Dendritic cell treated with granulocyte-macrophage colony-stimulating factor and Interleukin-4, amounts not matched to agents 40 ng/mL and 50 ng/mL, for 4 days (primary cell): ENCODE measurements at regions not wholly inside any gene's neighbourhood (a gene's known extent, or its start where the extent isn't known, plus 50 kb on each side); places are given as distances from the start of the nearest gene placed in this dataset.

Experiments
- H3K27ac Mint-ChIP-seq: one replicate; pipeline ENCODE4 v1.8.0; 2022; ENCODE audit warnings: mild to moderate bottlenecking, mixed read lengths
- H3K27me3 Mint-ChIP-seq: one replicate; pipeline ENCODE4 v1.8.0; 2022; ENCODE audit warnings: mild to moderate bottlenecking, mixed read lengths
- H3K36me3 Mint-ChIP-seq: one replicate; pipeline ENCODE4 v1.8.0; 2022; ENCODE audit warnings: low read depth, mixed read lengths
- H3K4me1 Mint-ChIP-seq: one replicate; pipeline ENCODE4 v1.8.0; 2022; ENCODE audit warnings: low read depth, mixed read lengths
- H3K4me3 Mint-ChIP-seq: one replicate; pipeline ENCODE4 v1.8.0; 2022; ENCODE audit warnings: mild to moderate bottlenecking, moderate library complexity, mixed read lengths
- H3K9me3 Mint-ChIP-seq: one replicate; pipeline ENCODE4 v1.8.0; 2022; ENCODE audit warnings: mixed read lengths
- intact Hi-C: fragments of 100-400 bp; cut with micrococcal nuclease; formaldehyde crosslinking; loops from one replicate; pipeline ENCODE4 v1.15.0; 2022

DNA sequence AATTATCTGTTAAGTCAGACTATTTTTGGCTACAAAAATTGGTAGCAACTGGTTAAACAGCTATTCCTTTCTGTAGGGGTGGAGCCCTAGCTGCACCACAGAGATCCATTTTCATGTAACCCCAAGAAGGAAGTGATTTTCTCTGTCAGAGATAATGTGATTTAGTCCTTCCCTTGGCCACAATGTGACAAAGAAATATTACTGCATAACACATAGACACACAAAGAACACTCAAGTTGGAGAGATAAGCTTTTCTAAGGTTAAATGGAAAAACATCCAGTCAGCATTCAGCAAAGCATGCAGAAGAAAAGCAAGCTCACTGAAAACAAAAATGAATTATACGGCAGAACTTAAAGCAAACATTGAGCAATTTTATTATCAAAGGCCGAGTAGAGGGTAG lies 227.8 kb upstream of the CDH9 start:
- no peaks in the 10 kb centered on the region for H3K36me3 Mint-ChIP-seq
- H3K27me3 Mint-ChIP-seq: no peaks in the 10 kb centered on the region
- no peak overlapping the region for H3K27ac Mint-ChIP-seq
- intact Hi-C loops: no loop called here
- no peak overlapping the region for H3K4me3 Mint-ChIP-seq
- peaks cover 40% of the 10 kb centered on the region for H3K9me3 Mint-ChIP-seq
- no peaks in the 10 kb centered on the region for H3K4me1 Mint-ChIP-seq

GRCh38 chr5:27257696-27258095 lies 219.3 kb upstream of the CDH9 start:
- Mint-ChIP-seq H3K27ac (no peak overlapping the region), H3K27me3 (no peaks in the 10 kb centered on the region), H3K4me3 (no peak overlapping the region), H3K9me3 (no peaks in the 10 kb centered on the region), H3K36me3 (no peaks in the 10 kb centered on the region), H3K4me1 (no peaks in the 10 kb centered on the region)
- intact Hi-C loops: no loop called here

DNA sequence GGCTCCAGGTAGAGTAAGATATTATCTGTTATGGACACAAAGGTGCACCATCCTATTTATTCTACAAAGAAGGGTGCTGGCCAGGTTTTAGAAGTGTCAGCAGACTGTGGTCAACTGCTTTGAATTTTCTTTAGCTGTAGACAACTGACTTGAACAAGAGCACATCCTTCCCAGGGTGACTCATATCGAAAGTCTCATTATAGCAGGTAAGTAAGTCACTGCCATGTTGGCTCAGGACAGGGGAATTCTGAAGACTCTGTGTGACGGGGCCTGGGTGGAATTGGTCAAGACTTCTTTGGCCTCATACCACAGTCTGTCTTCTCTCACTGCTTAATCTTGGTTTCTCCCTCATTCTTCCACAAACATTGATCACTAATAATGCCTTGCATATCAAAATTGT lies 214.5 kb upstream of the CDH9 start:
- no peaks in the 10 kb centered on the region for H3K9me3 Mint-ChIP-seq
- intact Hi-C loops: no loop called here
- no peaks in the 10 kb centered on the region for H3K36me3 Mint-ChIP-seq
- H3K4me3 Mint-ChIP-seq: no peak overlapping the region
- no peak overlapping the region for H3K27ac Mint-ChIP-seq
- no peaks in the 10 kb centered on the region for H3K27me3 Mint-ChIP-seq
- no peaks in the 10 kb centered on the region for H3K4me1 Mint-ChIP-seq

GRCh38 chr5:27242258-27242626 lies 203.9 kb upstream of the CDH9 start:
- Mint-ChIP-seq H3K4me1 (no peaks in the 10 kb centered on the region), H3K36me3 (no peaks in the 10 kb centered on the region), H3K9me3 (peaks cover 14% of the 10 kb centered on the region), H3K4me3 (no peak overlapping the region), H3K27ac (no peak overlapping the region), H3K27me3 (no peaks in the 10 kb centered on the region)
- intact Hi-C loops: no loop called here

- Mint-ChIP-seq H3K9me3 (peaks cover 14% of the 10 kb centered on the region), H3K4me1 (no peaks in the 10 kb centered on the region), H3K27me3 (no peaks in the 10 kb centered on the region), H3K4me3 (no peak overlapping the region), H3K27ac (no peak overlapping the region), H3K36me3 (no peaks in the 10 kb centered on the region)
- intact Hi-C loops: no loop called here
Observed at GRCh38 chr5:27241564-27242257, 203.3 kb upstream of the CDH9 start.

DNA sequence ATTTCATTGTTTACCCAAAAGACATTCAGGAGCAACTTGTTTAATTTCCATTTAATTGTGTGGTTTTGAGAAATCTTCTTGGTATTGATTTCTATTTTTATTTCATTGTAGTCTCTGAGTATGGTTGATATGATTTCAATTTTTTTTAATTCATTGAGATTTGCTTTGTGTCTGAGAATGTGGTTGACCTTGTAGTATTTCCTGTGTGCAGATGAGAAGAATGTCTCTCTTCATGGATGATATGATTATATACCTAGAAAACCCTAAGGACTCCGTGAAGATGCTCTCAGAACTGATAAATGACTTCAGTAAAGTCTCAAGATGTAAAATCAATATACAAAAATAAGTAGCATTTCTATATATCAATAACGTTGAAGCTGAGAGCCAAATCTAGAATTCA lies 202.4 kb upstream of the CDH9 start:
- Mint-ChIP-seq H3K4me3 (no peak overlapping the region), H3K4me1 (no peaks in the 10 kb centered on the region), H3K36me3 (no peaks in the 10 kb centered on the region), H3K9me3 (peaks cover 14% of the 10 kb centered on the region), H3K27me3 (no peaks in the 10 kb centered on the region), H3K27ac (no peak overlapping the region)
- intact Hi-C loops: no loop called here

GRCh38 chr5:27234916-27235315 lies 196.5 kb upstream of the CDH9 start:
- Mint-ChIP-seq H3K27ac (no peak overlapping the region), H3K27me3 (no peaks in the 10 kb centered on the region), H3K9me3 (no peaks in the 10 kb centered on the region), H3K36me3 (no peaks in the 10 kb centered on the region), H3K4me3 (no peak overlapping the region), H3K4me1 (no peaks in the 10 kb centered on the region)
- intact Hi-C loops: no loop called here

DNA sequence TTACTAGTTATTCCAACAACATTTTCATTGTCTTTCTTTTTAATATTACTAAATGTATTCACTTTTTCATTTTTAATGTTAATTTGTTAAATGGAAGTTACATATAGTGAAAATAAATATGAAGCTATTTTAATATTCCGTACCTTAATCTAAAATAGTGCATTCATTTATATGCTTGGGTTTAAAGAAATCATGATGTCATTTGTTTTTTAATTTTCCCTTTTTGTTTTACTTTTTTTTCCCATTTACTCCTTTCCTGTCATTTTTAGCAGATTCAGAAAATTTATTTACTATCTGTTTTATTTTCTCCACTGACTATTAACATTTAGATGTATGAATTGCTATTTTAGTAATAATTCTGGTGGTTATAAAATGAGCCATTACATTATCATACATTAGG lies 183.0 kb upstream of the CDH9 start:
- H3K27ac Mint-ChIP-seq: no peak overlapping the region
- intact Hi-C loops: no loop called here
- H3K27me3 Mint-ChIP-seq: no peaks in the 10 kb centered on the region
- peaks cover 24% of the 10 kb centered on the region for H3K9me3 Mint-ChIP-seq
- H3K36me3 Mint-ChIP-seq: no peaks in the 10 kb centered on the region
- no peak overlapping the region for H3K4me3 Mint-ChIP-seq
- no peaks in the 10 kb centered on the region for H3K4me1 Mint-ChIP-seq

GRCh38 chr5:27220752-27221151 lies 182.4 kb upstream of the CDH9 start:
- H3K27ac Mint-ChIP-seq: no peak overlapping the region
- H3K9me3 Mint-ChIP-seq: peaks cover 24% of the 10 kb centered on the region
- H3K27me3 Mint-ChIP-seq: no peaks in the 10 kb centered on the region
- no peaks in the 10 kb centered on the region for H3K4me1 Mint-ChIP-seq
- no peak overlapping the region for H3K4me3 Mint-ChIP-seq
- intact Hi-C loops: no loop called here
- no peaks in the 10 kb centered on the region for H3K36me3 Mint-ChIP-seq

DNA sequence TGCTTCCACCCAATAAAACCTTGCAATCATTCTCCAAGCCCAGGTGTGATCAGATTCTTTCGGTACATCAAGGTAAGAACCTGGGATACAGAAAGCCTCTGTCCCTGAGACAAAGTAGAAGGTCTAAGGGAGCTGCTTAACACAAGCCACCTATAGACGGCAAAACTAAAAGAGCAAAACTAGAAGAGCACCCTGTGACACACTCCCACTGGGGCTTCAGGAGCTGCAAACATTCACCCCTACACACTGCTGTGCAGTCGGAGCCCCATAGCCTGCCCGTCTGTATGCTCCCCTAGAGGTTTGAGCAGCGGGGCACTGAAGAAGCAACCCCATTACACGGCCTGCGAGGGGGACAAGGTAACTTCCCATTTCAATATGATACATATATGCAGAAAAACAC lies 179.6 kb upstream of the CDH9 start:
- intact Hi-C loops: no loop called here
- Mint-ChIP-seq H3K4me1 (no peaks in the 10 kb centered on the region), H3K27me3 (no peaks in the 10 kb centered on the region), H3K27ac (no peak overlapping the region), H3K36me3 (no peaks in the 10 kb centered on the region), H3K4me3 (no peak overlapping the region), H3K9me3 (peaks cover 24% of the 10 kb centered on the region)

GRCh38 chr5:27217155-27217956 lies 179.0 kb upstream of the CDH9 start:
- intact Hi-C loops: no loop called here
- no peaks in the 10 kb centered on the region for H3K27me3 Mint-ChIP-seq
- H3K4me1 Mint-ChIP-seq: no peaks in the 10 kb centered on the region
- peaks cover 24% of the 10 kb centered on the region for H3K9me3 Mint-ChIP-seq
- H3K36me3 Mint-ChIP-seq: no peaks in the 10 kb centered on the region
- H3K4me3 Mint-ChIP-seq: no peak overlapping the region
- H3K27ac Mint-ChIP-seq: no peak overlapping the region

GRCh38 chr5:27216367-27216950 lies 178.1 kb upstream of the CDH9 start:
- no peaks in the 10 kb centered on the region for H3K4me1 Mint-ChIP-seq
- peaks cover 24% of the 10 kb centered on the region for H3K9me3 Mint-ChIP-seq
- no peaks in the 10 kb centered on the region for H3K27me3 Mint-ChIP-seq
- intact Hi-C loops: no loop called here
- no peak overlapping the region for H3K27ac Mint-ChIP-seq
- H3K4me3 Mint-ChIP-seq: no peak overlapping the region
- H3K36me3 Mint-ChIP-seq: no peaks in the 10 kb centered on the region

- intact Hi-C loops: no loop called here
- Mint-ChIP-seq H3K4me1 (no peaks in the 10 kb centered on the region), H3K27me3 (no peaks in the 10 kb centered on the region), H3K36me3 (no peaks in the 10 kb centered on the region), H3K4me3 (no peak overlapping the region), H3K9me3 (peaks cover 34% of the 10 kb centered on the region), H3K27ac (no peak overlapping the region)
Observed at GRCh38 chr5:27208051-27208450, 169.7 kb upstream of the CDH9 start.

DNA sequence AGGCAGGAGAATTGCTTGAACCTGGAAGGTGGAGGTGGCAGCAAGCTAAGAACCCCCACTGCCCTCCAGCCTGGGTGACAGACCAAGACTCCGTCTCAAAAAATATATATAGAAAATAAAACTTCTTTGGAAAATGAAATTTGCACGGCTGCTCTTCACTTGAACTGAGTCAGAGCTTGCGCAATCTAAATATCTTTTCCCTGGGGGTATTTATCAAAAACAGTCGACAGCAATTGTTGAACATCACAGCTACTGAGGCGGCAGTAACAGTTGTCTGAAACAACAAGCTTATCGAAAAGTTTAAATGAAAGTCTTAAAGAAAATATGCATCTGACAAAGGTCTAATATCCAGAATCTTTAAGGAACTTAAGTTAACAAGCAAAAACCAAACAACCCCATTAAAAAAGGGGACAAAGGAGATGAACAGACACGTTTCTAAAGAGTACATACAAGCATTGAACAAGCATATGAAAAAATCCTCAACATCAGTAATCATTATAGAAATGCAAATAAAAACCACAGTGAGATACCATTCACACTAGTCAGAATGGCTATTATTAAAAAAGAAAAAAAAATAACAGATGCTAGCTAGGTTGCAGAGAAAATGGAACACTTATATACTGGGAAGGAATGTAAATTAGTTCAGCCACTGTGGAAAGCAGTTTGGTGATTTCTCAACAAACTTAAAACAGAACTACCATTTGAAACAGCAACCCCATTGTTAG lies 153.6 kb upstream of the CDH9 start:
- H3K4me1 Mint-ChIP-seq: no peaks in the 10 kb centered on the region
- H3K27ac Mint-ChIP-seq: no peak overlapping the region
- H3K4me3 Mint-ChIP-seq: no peak overlapping the region
- intact Hi-C loops: no loop called here
- no peaks in the 10 kb centered on the region for H3K36me3 Mint-ChIP-seq
- no peaks in the 10 kb centered on the region for H3K27me3 Mint-ChIP-seq
- peaks cover 20% of the 10 kb centered on the region for H3K9me3 Mint-ChIP-seq
